Muscle of back (tissue), 3 donors: ENCODE measurements at regions not wholly inside any gene's neighbourhood (a gene's known extent, or its start where the extent isn't known, plus 50 kb on each side); places are given as distances from the start of the nearest gene placed in this dataset.
"Not testable (repeated sequence)": the region's sequence is repeated elsewhere in the genome, so short reads cannot be mapped to it uniquely, and the experiment has no call there.

ENCODE experiments used
- DNase-seq, 3 donors: peaks; one replicate each; pipeline versions ENCODE4 v3.0.0 to v3.0.0-alpha.2; 2013

GRCh38 chr5:86404256-86404655, 213.5 kb upstream of the COX7C start:
- no peak for DNase-seq

DNA sequence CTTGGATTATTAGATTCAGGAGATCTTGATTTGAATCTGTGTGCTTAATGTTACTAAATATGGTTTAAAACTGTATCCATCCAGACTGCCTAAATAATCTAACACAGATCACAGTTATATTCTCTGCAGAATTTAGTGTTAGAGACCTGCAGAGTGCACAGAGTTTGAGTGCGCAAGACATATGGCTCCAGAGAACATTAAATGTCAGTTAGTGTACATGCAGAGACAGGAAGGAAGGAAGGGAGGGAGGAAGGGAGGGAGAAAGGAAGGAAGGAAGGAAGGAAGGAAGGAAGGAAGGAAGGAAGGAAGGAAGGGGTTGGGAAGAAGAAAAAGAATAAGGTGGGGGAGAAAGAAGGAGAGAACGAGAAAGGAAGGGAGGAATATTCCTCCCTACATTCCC, 210.0 kb upstream of the COX7C start:
- DNase-seq: no peak

DNA sequence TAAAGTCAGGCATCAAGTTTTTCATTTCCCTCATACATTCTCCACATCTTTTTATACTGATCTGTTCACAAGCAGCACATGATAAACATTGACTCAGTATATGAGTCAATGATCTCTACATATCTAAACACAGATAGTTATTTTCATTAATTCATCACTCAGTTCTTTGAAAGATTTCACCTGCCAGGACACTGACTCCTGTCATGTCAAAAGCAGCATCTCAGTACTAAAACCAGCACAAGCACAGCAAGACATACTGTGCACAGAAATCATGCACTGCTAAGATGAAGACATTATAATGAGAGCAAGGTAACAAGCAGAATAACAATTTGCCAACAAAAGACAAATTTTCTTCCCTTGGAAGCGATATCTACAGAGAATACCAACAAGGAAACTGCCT, 206.1 kb upstream of the COX7C start:
- DNase-seq: no peak

DNA sequence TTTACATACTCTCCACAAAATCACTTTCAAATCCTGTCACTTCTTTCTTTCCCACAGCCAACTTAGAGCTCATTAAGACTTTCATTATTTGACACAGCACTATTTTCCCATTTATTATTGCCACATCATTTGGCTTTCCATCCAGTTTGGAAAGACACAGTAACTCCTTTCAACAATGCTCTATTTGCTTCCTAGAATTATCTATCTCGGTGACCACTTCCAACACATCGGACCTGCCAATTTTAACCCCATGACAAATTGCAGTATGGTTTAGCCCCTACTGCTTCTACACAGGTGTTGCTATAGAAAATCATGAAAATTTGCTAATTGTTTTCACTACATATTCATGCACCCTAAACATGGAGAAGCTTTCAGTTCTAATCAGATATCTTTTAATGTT, 190.6 kb upstream of the COX7C start:
- DNase-seq: no peak

DNA sequence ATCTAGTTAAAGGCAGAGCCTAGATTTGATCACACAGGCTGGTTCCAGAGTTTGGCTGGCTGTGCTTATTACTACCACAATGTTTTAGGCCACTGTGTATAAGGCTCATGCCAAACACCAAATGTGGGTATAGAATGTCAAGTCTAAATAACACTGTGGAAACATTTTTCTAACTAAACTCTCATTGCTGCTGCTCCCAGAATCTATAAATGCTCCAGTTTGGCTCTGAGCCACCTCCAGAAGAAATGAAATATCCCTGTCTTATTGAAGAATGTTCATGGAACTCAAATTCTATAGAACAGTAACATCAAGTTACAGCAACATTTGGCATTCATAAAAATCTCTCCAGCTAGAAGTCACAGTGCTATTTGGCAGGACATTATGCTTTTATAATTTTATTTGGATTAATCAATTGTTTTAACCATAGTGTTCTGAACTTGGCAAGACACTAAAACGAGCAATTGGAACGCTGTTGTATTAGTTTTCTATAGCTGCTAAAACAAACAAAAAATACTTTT, 178.1 kb upstream of the COX7C start:
- DNase-seq: peak; percentile 13 to 75 (median 33)

DNA sequence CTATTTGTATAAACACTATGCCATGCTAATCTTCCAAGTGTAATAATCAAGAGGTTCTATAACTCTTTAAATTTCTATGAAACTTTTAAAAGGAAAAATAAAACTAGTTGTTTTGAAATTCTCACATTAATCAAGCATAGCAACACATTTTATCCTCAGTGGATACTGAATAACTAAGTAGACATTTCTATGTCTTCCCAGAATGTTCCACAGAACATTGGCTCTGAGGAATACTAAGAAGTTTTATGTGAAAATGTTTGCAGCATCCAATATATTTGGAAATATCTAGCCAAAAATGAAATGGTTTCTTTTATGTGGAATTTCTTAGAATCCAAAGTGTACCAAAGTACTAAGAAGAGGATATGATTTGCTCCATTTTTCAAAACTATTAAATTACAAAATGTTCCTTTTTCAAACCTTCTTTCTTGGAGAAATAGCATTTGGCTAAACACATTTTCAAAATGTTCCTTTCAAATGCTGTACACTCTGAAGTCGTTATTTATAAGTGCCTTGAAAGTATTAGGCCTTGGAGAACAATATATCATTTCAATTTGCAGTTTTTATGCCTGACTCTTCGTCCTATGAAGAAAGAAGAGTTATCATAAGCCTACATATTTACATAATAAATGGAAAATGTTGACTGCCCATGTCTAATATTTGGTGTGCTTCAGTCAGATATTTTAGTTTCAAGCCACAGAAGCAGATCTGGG, 175.6 kb upstream of the COX7C start:
- DNase-seq: peak; percentile 27 to 66 (median 27)

DNA sequence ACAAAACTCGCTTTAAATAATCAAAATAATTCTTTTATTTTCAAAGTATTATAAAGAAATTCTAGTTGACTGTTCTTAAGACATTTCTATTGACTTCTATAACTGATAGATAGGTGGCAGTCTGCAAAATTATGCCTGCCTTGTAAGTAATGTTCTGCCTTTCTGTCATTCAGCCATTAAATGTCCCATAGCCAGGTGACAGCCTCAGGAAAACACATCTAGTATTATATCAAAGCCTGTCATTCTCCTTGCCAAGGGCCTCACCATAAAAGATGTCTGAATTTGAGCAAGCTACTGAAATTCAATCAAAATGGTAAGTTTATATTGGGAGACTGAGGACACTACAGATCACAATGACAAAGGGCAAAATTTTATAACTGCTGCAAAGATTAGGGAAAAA, 170.4 kb upstream of the COX7C start:
- DNase-seq: no peak

GRCh38 chr5:86452251-86452650, 165.5 kb upstream of the COX7C start:
- no peak for DNase-seq

DNA sequence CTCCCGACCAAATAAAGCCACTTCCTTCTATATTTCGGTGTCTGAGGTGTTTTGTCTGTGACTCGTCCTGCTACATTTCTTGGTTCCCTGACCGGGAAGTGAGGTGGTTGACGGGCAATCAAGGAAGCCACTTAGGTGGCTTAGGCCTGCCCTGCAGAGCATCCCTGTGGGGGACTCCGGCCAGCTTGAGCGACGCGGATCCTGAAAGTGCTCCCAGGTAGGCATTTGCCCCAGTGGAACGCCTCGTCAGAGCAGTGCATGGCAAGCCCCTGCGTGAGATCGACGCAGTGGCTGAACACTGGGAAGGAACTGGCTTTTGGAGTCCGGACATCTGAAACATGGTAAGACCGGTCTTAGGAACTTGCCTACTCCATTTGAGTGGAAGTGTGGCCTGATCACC, 157.2 kb upstream of the COX7C start:
- no peak for DNase-seq

DNA sequence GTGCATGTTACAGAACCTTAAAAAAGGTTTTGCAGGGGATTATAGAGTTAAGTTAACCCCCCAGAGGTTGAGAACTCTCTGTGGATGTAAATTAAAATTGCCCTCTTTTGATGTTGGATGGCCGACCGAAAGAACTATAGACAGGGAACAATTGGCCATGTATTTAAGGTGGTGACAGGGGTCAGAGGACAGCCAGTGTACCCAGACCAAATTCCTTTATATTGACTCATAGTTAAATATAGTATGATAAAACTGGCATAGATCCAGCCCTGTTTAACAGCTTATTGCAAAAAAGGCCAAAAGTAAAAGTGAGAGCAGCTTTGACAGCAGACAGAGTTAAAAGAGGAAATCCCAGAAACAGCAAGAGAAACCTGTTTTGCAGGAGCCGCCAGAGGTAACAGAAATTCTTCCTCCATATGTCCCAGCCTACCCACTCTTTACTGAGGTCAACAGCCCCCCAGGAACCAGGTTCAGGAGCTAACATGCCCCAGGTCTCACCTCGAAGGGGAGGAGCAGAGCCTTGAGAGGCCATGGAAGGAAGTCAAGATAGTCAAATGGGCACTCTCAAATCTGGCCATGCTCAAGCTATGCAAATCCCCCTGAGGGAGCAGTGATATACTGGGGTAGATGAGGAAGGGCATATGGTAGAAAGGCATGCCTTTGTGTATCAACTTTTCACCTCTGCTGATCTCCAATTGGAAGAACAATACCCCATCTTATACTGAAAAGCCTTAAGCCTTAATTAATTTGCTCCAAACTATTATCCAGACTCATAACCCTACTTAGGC, 156.4 kb upstream of the COX7C start:
- peak in 1 of 3 donors; percentile 19 for DNase-seq

DNA sequence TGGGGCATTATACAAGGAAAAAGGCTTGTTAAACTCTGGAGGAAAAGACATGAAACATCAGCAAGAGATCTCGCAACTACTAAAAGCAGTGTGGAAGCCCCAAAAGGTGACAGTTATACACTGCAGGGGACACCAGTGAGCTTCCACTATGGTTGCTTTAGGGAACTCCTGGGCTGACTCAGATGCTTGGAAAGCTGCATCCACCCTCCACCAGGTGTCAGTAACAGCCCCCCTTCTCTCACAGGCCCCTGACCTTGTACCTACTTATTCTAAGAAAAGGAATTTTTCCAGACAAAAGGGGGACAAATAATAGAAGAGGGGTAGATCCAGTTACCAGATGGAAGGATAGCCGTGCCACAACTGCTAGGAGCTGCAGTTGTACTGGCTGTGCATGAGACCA, 154.4 kb upstream of the COX7C start:
- DNase-seq: no peak

DNA sequence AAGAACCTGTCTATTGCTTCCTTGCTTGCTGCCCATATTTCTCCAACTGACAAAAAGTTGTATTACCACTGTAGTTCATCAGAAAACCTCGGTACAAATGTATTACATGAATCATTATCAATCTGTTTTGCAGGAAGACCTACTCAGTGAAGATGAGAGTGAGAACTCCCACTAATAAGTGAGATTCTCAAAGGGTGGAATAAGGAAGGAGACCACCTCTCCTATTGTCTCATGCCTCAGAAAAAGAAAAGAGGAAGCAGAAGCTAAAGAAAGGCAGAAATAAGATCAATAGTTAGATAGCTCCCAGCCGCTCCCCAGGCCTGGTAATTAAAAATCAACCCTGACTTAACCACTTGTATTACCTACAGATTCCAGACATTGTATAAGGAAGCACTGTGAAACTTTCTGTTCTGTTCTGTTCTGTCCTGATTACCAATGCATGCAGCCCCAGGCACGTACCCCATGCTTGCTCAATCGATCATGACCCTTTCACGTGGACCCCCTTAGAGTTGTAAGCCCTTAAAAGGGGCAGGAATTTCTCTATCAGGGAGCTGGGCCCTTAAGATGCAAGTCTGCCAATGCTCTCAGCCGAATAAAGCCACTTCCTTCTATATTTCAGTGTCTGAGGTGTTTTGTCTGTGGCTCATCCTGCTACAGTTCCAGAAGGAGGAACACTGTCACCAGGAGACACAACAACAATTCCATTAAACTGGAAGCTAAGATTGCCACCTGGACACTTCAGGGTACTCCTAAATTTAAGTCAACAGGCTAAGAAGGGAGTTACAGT, 152.5 kb upstream of the COX7C start:
- no peak for DNase-seq

GRCh38 chr5:86466721-86467120, 151.0 kb upstream of the COX7C start:
- not testable (repeated sequence) for DNase-seq

DNA sequence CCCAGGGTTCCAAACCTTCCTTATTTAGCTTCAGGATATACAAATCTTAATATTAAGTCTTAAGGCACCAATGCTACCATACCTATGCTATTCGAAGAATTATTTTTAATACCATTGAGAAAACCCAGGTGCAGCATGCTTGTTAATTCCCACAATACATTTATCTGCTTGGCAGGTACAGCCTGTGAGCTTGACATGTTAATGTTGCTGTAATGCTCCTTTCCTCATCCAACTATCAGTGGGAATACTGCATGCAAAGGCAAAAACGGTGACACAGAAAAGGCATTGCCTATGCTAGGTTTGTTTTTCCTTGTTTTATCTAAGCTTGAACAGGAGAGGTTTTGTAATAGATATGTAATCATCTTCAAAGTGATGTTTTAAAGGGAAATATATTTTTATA, 135.7 kb upstream of the COX7C start:
- DNase-seq: no peak

DNA sequence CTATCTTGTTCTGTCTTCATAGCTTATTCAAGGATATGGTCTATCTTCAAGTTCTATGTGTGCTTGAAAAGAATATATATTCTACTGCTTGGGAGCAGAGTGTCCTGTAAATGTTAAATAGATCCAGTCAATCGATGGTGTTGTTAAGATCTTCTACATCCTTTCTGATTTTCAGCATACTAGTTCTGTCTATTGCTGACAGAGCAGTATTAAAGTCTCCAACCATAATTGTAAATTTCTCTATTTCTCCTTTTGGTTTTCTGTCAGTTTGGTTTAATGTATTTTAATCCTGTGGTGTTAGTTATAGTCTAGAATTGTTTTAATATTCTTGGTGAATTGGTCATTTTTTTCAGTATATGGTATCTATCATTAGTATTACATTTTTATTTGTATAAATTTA, 124.0 kb upstream of the COX7C start:
- no peak for DNase-seq

GRCh38 chr5:86500947-86501346, 116.8 kb upstream of the COX7C start:
- DNase-seq: peak in 2 of 3 donors; percentile 5 to 16

- no peak for DNase-seq
Measured at GRCh38 chr5:86507574-86507973, 110.2 kb upstream of the COX7C start.

DNA sequence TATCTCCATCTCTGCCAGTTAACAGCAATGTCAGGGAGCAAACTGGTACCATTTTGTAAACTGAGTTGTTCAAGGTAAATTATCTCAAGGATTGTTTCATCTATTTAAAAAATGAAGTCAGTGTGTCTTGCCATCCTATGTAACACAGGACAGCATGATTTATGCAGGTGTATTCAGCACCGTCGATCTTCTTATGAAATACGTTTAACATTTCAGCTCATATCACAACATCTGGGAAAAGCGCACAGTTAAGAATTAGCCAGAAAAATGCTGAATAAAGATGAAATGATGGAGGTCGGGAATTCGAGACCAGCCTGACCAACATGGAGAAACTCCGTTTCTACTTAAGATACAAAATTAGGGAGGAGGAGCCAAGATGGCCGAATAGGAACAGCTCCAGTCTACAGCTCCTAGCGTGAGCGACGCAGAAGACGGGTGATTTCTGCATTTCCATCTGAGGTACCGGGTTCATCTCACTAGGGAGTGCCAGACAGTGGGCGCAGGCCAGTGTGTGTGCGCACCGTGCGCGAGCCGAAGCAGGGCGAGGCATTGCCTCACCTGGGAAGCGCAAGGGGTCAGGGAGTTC, 107.3 kb upstream of the COX7C start:
- not testable (repeated sequence) for DNase-seq

GRCh38 chr5:86523718-86524117, 94.0 kb upstream of the COX7C start:
- DNase-seq: no peak

DNA sequence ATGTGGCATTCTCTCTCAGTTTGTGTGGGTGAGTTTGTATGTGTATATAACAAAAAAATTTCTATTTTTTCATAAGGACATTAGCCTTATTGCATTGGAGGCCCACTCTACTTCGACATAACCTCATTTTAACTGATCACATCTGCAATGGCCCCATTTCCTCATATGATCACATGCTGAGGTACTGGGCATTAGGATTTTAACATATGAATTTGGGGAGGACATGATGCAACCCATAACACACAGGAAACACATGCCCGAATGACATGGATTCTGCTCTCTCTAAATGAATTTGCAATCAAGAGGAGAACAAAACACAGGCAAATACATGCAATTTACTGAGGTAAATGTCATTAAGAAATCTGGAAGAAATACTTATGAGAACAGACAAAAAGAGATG, 92.1 kb upstream of the COX7C start:
- no peak for DNase-seq

- no peak for DNase-seq
Measured at GRCh38 chr5:86526811-86527348, 90.9 kb upstream of the COX7C start.

- no peak for DNase-seq
Measured at GRCh38 chr5:86532429-86532828, 85.3 kb upstream of the COX7C start.
